NCI-H524 (cell line): ENCODE measurements at regions not wholly inside any gene's neighbourhood (a gene's known extent, or its start where the extent isn't known, plus 50 kb on each side); places are given as distances from the start of the nearest gene placed in this dataset.
A peak's percentile ranks its signal among the peaks of the same experiment; 100 is the strongest.
"Not testable (repeated sequence)": the region's sequence is repeated elsewhere in the genome, so short reads cannot be mapped to it uniquely, and the experiment has no call there.

Source experiments
- DNase-seq, 2 experiments: peaks; one replicate each; lab custom pipeline; 2025; lab: John Stamatoyannopoulos, UW

DNA sequence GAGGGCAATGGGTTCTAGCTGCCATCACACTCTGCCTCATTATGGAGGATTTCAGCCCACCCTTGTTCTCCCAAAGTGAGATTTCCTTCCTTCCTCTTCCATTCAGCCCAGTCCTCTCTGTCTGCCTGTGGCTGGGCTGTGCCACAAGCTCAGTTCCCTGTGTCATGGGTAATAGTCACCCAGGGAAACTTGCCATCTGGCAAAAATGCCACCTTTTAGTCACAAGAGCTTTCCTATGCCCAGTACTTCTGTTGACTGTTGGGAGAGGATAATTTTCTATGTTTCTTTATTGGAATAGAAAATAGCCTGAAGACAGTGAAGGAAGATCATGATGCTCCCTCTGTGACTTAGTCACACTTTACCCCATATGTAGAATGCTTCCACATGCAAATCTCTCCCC lies 71.4 kb downstream of the TLR4 start:
- DNase-seq, result no peak

DNA sequence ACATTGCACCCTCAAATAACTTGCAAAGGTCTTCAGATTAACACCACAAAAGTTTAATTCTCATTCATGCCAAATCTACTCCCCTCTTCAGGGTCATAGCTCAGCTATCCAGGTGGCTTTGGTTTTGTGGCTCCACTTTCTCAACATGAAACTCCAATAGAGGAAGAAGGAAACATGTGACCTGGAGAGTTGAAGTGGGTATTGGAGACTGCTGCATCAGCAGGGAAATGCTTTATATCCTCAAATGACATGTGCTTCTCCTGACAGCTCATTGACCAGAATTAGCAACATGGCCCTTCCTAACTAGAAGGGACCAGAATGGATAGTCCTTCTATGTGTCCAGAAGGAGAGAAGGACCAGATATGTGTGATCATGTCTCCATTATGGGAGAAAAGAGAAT lies 73.6 kb downstream of the TLR4 start:
- no peak for DNase-seq

DNA sequence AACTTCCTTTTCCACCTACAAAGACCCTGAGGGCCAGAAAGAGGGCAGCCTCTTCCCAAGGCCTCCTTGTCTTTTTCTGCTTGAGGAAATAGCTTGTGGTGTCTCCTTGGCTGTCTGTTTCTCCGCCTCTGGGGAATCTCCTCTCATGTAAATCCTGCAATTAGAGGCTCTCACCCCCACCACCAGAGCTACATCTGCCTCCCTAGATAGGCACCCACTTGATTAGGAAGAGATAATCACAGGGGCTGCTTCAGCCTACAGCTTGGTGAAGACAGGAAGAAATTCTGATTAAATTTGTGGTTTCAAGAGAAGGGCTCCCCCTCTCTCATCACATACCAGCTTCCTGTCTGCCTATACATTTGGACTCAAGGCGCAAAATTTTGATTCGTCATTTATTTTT lies 75.6 kb downstream of the TLR4 start:
- peak; percentile 90 to 93 for DNase-seq

DNA sequence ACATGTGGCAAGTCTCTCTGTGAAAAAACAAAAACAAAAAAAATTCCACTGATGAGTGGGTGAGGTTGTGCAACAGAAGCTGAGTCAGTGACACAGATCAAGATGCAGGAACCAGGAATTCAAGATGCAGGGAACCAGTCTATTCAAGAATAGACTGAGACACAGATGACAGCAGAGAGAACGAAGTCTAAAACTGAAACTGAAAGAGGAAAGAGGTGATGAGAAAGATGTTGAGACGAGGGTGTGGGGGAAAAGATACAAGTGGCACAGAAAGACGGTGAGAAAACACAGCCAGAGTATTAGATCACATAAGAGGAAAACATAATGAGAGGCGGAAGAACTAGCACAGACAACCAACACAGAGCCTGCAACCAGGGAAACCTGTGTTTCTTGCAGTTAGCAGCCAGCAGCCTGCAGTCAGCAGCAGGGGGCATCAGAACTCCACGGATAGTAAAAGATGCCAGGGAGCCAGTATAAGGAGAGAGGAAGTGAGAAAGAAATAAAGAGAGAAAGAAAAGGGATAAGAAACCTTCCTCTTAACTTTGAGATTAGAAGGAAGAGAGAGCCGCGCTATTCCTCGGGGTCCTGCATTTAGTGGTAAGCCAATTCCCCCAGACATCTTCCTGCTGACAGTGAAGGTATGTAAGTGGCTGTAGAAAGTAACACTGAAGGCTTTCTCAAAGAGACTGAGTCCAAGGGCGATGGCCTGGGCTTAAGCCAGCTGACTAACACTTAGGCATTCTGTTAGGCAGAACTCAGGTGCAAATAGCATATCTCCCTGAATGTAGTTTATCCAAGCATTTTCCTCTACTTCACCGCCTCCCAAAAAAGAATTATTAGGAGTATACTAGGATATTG lies 79.0 kb downstream of the TLR4 start:
- peak; percentile 38 to 80 for DNase-seq

DNA sequence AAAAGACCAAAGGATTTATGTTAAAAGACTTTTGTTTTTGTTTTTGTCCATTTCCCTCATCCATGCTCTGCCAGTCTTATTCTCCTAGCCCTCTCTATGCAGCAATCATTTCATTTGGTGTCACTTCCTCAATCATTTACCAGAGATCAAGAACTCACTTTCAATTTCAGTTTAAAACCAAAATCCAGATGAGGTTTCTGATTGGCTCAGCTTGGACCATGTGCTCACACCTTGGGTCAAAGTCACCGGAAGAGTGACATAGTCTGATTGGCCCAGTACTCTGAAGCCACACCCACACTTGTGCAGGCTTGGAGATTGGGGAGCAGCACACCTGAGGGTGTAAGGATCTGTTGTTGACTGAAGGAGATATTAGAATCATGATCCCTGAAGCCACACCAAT lies 79.6 kb downstream of the TLR4 start:
- no peak for DNase-seq

DNA sequence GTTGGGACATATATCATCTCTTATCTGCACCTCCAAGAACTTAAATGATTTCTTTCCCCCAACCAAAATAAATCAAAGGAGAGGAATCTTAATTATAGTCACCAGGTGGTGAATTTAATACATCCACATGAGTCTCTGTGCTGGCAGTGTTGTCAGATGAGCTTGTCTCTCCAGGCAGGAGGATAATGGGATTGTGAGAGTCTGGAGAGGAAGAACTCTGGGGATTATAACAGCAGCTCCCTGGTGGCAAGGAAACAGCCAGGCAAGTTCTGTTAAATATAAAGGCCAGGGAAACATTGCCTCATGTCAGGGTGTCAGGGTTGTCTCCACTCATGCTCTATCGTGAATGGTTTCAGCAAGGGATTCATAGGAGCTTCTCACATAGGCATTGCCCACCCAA lies 80.8 kb downstream of the TLR4 start:
- DNase-seq, result peak; percentile 82 to 94

DNA sequence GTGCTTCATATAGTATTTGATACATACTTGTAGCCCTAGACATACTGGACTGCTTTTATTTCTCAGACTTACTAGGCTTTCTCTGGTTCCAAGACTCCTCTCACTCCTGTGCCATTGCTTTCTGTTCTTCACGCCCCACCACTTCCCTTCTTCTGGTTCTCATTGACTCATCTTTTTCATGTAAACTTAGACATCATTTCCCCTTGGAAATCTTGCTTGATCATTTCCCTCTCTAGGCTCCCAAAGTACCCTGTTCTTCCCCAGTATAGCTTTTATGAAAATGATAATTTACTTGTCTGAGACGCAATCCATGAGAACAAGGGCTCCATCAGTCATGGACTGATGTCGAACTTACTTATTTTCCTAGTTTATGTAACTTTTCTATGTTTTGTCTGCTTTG lies 83.5 kb downstream of the TLR4 start:
- no peak for DNase-seq

DNA sequence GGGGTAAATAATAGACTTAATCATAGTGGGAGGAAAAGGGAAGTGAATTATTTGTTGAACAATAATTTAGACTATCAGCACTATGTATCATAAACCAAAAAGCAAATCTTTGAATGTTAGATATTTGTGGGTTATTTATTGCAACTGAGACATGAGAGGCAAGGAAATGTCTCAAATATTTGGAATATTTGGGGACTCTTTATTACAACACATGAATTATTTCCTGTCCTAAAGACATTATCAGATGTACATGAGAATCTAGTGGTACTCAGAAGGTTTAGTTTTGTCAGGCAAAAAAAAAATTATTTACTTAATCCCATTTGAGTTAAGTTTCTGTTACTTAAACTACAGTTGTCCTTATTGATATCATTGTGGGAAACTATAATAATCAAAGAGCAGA lies 91.1 kb downstream of the TLR4 start:
- DNase-seq, result no peak

DNA sequence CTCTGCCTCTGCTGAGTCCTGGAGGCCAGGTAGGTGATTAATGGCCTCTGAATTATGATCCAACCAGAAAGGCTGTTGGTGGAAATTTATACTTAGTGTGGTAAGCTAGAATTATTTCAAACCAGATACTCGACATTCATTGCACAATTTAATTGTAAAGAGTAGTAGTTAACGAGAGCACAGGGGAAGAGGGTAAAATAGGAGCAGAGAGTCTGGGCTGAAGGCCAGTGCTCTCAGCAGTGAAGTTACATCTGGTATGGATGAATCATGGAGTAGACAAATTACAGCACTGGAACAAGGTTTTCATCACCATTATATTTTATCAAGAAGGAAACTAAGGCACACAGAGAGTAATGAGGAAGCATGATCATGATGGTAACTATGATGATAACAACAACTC lies 92.5 kb downstream of the TLR4 start:
- DNase-seq, result no peak

DNA sequence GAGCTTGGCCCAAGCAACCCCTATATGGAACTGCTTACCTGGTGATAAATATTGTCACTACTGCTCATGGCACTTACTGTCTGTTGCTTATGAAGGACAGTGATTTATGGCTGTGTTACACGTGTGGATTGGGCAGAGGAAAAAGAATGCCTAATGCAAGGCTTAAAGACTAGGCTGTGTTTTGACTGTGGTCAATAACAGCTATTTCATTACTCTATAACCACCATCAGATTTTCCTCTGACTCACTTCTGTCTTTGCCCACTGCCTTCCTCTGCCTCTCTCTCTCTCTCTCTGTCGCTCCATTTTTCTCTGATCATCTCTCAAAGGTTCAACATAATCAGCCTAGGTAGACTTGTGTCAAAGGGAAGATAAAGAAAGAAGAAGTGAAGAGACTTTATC lies 96.2 kb downstream of the TLR4 start:
- DNase-seq, result no peak

DNA sequence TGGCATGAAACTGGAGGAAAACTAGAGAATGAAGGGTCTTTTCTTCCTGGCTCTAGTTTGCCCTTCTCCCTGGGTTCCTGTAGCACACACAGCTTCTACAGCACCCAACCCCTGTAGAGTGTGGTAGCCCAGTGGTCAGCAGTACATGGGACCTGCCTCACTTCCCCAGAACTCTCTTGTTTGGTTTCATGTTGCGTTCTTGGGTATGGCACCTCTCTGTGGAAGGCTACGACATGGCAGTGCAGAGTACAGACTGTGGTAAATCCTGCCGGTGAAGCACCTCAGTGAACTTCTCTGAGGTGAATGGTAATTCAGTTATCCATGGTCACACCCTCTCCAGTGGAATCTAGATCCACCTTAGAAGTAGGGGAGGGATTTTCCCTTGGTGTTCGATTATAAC lies 105.5 kb downstream of the TLR4 start:
- no peak for DNase-seq

DNA sequence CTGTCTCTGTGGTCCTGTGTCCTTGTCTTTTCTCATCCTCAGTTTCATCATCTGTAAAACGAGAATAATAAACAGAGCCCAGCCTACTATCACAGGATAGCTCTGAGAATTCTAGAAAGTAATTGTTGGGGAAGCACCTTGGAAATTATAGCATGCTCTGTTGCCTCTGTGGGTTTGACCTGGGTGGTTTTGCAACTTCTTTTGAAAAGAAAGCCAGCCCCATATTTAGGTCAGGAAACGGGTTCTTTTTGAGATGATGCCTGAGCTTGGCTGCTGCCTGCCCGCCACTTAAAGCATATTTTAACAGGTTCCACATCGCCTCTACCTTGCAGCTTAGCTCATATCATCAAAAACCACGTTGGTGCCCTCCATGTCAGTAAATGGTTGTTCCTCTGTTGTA lies 111.1 kb downstream of the TLR4 start:
- DNase-seq, result no peak

DNA sequence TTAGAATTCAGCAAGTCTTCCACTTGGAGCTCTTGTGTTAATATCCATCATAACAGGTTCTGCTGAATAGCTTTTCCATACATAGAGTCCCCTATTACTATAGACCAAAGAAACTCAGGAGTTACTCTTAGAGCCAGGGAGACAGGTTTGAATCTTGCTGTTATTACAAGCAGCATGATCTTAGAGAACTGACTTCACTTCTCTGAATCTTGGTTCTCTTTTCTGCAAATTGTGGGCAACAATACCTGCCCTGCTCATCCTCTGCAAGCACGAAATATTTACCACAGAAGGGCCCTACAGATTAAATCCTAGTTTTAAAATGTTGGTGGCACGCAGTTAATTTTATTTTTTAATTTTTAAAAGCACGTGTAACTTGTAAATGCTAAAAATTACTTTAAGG lies 111.7 kb downstream of the TLR4 start:
- DNase-seq, result no peak

DNA sequence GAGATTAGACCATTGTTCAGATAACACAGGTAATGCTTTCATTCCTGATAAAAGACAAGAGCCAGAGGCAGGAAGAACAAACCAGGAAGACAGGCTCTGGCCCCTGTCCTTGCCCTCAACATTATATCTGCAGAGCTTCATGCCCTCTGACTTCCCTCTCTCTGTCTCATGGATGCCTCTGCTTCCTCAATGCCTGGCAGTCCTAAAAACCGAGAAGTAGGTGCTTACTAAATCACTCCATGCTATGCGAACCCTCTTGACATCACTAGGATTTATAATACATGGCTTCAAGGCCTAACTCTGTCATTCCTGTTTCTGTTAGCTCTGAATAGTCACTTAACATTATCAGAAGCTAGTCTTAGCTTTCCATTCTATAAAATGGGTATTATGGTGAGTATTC lies 117.8 kb downstream of the TLR4 start:
- DNase-seq, result no peak

DNA sequence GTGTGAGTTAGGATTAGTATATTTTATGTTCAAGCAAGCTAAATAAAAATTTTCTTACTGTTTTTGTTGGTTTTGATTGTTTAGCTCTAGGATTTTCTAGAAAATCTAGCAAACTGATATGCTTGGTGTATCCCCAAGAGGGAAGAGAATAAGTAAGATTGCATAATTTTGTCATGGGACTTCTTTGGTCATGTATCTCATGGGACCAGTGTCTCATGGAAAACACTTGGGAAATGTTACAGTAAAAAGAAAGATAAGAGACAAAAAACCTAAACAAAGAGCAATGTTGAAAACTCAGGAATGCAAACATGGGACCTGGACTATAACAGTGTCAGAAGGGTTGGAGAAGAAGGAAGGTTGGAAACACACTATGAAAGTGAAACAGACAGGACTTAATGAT lies 119.4 kb downstream of the TLR4 start:
- no peak for DNase-seq

DNA sequence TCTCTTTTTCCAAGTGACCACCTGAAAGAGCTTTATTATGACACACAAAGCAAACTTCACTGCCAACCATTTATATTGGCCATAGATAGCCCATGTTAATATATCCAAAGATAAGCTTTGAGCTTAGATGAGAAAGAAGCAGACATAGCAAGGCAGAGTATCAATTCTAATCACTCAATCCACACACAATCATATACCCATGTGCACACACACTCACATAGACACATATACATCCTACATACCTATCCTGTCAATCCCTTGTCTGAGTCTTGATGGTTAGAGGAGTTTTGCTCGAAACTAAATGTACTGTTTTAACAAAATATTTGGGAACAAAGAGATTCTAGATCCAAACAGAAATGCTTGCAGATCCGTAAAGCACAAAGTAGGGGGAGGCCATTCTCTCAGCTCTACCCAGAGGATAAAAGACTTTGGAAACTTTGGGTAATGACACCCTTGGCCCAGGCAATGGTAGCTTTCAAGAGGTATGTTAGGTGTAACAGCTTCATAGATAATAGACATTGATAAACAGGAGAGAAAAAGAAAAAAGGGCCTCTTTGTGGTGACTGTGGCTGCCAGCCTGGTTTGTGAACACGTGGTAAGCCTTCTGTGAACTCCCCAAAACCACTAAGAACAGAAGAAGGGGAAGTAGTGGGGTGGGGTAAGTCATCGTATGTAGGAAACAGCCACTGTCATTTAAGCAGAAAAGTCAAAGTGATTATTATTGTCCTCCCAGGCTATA lies 121.6 kb downstream of the TLR4 start:
- no peak for DNase-seq

DNA sequence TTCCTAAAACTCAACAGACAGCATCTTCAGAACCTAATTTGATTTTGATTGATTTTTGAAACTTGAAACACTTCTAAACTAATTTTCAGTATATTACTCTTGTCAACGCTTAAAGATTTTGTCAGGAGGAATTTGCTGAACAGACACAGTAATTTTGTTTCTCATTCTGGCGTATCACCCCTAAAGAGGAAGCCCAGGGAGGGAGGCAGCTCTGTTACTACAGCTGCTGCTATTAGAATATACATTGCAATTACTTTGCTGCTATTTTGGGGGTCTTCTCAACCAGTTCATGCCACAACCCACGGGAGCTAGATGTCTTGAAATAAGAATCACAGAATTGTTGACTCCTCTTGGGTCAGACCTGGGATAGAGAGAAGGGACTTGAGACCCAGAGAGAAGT lies 122.6 kb downstream of the TLR4 start:
- DNase-seq, result no peak

DNA sequence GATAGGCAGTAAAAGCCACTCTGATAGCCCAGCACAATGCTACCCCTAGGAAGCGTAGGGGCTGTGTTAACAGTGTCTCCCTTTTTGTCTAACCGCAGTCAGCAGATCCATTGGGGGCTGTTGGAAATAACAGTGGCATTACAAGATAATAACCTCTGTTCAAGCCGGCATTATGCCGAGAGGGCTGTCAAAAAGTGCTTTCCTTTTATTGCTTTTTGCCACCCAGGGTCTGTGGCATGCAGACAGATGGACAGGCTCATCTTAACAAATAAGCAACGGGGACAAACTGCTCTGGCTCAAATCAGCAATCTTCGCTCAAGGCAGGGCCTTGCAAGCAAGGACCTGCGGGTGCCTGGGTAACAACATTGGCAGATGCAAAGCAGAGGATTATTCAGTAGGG lies 123.3 kb downstream of the TLR4 start:
- peak; percentile 85 to 97 for DNase-seq

DNA sequence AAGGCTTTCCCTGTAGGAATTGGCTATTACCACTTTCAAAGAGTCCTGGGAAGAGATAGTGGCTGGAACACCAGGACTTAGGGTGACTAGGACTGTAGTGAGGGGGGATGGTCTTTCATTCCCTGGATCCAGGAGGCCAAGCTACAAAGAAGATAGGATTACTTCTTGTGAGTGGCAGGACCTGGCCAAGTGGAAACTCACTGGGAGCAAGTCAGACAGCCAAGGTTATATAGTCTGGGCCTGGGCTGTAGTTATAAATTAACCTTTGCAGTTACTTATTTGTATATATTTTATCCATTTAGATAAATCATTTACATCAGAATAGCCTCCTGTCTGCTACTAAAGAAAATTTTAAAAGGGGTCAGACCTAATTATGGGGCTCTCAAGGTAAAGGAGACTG lies 124.3 kb downstream of the TLR4 start:
- DNase-seq, result no peak

DNA sequence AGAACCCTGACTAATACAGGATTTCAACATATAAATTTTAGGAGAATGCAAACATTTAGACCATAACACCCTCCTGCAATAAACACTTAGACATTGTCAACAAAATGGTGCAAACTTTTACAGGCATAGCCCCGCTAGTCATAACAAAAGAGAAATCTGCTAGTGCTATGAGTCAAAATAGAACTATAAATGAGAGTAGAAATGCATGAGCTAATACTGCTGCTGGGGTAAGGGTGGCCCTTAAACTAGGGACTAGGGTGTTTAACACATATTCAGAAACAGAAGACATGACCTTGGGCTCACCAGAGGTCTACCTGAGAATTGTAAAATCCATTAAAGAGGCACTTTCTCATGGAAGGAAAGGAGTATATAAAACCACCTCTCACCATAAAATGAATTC lies 131.6 kb downstream of the TLR4 start:
- no peak for DNase-seq

DNA sequence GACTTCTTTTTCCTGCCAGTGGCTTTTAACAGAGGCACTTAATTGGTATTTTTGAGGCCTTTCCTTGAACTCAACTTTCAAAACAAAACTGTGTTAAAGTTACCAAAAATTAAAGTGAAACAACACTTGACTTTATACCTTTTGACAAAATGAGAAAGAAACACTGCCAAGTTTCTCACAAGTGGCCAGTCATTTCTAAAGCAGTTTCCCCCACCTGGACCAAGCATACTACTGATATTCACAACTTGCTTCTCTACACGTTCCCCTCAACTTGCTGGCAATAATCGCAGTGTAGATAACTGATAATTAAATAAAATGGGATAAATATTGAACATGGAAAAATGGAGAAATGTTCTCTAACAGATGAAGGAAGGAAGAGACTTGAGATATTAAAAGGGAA lies 135.7 kb downstream of the TLR4 start:
- no peak for DNase-seq

DNA sequence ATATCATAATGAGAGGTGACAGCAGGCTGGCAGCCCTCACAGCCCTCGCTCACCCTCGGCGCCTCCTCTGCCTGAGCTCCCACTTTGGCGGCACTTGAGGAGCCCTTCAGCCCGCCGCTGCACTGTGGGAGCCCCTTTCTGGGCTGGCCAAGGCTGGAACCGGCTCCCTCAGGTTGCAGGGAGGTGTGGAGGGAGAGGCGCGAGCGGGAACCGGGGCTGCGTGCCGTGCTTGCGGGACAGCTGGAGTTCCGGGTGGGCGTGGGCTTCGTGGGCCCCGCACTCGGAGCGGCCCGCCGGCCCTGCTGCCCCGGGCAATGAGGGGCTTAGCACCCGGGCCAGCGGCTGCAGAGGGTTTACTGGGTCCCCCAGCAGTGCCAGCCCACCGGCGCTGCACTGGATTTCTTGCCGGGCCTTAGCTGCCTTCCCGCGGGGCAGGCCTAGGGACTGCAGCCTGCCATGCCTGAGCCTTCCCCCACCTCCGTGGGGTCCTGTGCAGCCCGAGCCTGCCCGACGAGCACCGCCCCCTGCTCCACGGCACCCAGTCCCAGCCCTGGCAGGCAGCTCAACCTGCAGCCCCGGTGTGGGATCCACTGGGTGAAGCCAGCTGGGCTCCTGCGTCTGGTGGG lies 147.7 kb downstream of the TLR4 start:
- not testable (repeated sequence) for DNase-seq

DNA sequence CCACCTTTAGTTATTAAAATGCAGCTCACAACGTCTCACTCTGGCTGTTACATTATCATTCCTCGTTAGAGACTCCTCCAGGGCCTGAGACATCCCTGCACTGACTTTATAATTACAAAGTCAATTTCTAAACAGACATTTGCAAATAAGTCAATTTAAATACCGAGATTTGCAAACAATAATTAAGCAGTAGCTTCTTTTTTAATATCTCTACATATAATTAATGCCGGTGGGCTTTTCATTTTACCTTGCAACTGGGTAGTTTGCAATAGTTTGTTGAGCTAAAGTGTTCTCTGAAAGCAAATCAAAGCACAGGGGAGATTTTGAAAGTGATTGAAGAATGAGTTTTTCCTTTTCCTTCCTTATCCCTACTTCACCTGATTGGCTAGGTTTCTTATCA lies 154.4 kb downstream of the TLR4 start:
- DNase-seq, result no peak
